HepG2 (cell line): ENCODE measurements at regions not wholly inside any gene's neighbourhood (a gene's known extent, or its start where the extent isn't known, plus 50 kb on each side); places are given as distances from the start of the nearest gene placed in this dataset.

Experiments
- ATAC-seq: fragments of 200-7000 bp; cut with Tn5 transposase; 3 replicates; pipeline ENCODE4 v1.9.1; 2020; ENCODE audit warnings: mild to moderate bottlenecking, moderate library complexity
- BruUV-seq: library from RNA; stranded (reverse); fragments of 400-500 nt; replicated peaks from 2 replicates; lab custom pipeline; 2021; lab: Mats Ljungman, UMichigan
- CTCF ChIA-PET: fragments of 300-600 bp; formaldehyde crosslinking; extraction: SDS; loops from one replicate; lab custom pipeline; 2021; ENCODE audit warnings: low total read pairs, inconsistent platforms, low intra/inter-chr PET ratio; lab: Yijun Ruan, JAX
- POLR2A ChIA-PET: fragments of 350-600 bp; sonication (Branson Sonifier 250); formaldehyde crosslinking; loops from one replicate; lab custom pipeline; 2020; ENCODE audit warnings: antibody characterized with exemption, inconsistent platforms; lab: Yijun Ruan, JAX
- DNase-seq: peaks from one replicate; pipeline ENCODE4 v3.0.0-alpha.2; 2015; ENCODE audit warnings: low spot score
- FAIRE-seq: peaks from 3 replicates; lab custom pipeline; 2011; peaks lifted over from hg19 to GRCh38; lab: Jason Lieb, UNC
- H2AFZ ChIP-seq: one replicate; pipeline ENCODE4 v1.6.1; 2011; ENCODE audit warnings: low read length, inconsistent platforms
- H3K27ac ChIP-seq: fragments of 300-600 bp; 3 replicates; pipeline ENCODE4 v1.8.0; 2011; ENCODE audit warnings: mixed run types, mild to moderate bottlenecking, mixed read lengths, low read length, inconsistent platforms; ENCODE audit not compliant: insufficient read depth; ENCODE audit errors: extremely low read length
- H3K27me3 ChIP-seq, 2 experiments: fragments of 200-600 bp in 1 of 2; 2 replicates in 1 of 2; 3 replicates in 1 of 2; pipeline versions ENCODE4 v1.6.0 to v1.8.0; 2011; ENCODE audit warnings: low read length in 2 of 2, mild to moderate bottlenecking in 2 of 2, moderate library complexity in 2 of 2, inconsistent platforms in 1 of 2; ENCODE audit not compliant: insufficient read depth in 2 of 2, control insufficient read depth in 1 of 2
- H3K36me3 ChIP-seq, 2 experiments: fragments of 200-600 bp in 1 of 2; replicated peaks in 1 of 2; 2 replicates in 1 of 2; 3 replicates in 1 of 2; pipeline versions ENCODE4 v1.5.1 to v1.8.0; 2011; ENCODE audit warnings: low read length in 2 of 2, inconsistent platforms in 1 of 2; ENCODE audit not compliant: insufficient read depth in 2 of 2, control insufficient read depth in 1 of 2
- H3K4me1 ChIP-seq: 2 replicates; pipeline ENCODE4 v1.5.1; 2012; ENCODE audit warnings: low read length, inconsistent platforms; ENCODE audit not compliant: insufficient read depth
- H3K4me2 ChIP-seq: 2 replicates; pipeline ENCODE4 v1.6.0; 2011; ENCODE audit warnings: low read depth, low read length, inconsistent platforms
- H3K4me3 ChIP-seq, 3 experiments: fragments of 200-600 bp in 1 of 3; sonication (generic), shearing (Covaris generic) in 1 of 3; replicated peaks in 1 of 3; 2 replicates each; pipeline ENCODE4 v1.5.1; 2011 to 2016; ENCODE audit warnings: low read length in 3 of 3, inconsistent platforms in 2 of 3, low read depth in 2 of 3, mild to moderate bottlenecking in 2 of 3, control low read depth in 1 of 3, mixed read lengths in 1 of 3; ENCODE audit not compliant: insufficient read depth in 1 of 3
- H3K79me2 ChIP-seq: one replicate; pipeline ENCODE4 v1.6.1; 2011; ENCODE audit warnings: low read length, inconsistent platforms; ENCODE audit not compliant: insufficient read depth
- H3K9ac ChIP-seq: 2 replicates; pipeline ENCODE4 v1.6.0; 2011; ENCODE audit warnings: mild to moderate bottlenecking, low read depth, low read length, inconsistent platforms; ENCODE audit not compliant: insufficient read depth
- H3K9me3 ChIP-seq: 2 replicates; pipeline ENCODE4 v1.5.1; 2012; ENCODE audit warnings: mild to moderate bottlenecking, low read length
- H4K20me1 ChIP-seq: 2 replicates; pipeline ENCODE4 v1.6.0; 2011; ENCODE audit warnings: inconsistent platforms, mild to moderate bottlenecking, low read length, moderate library complexity; ENCODE audit not compliant: insufficient read depth
- DZIP1 ChIP-seq: sonication (generic); formaldehyde crosslinking; IDR thresholded peaks from 2 replicates; pipeline ENCODE4 v1.5.0; 2020; ENCODE audit warnings: mild to moderate bottlenecking, missing genetic modification reagents
- MTA1 ChIP-seq: sonication (generic); formaldehyde crosslinking; IDR thresholded peaks from 2 replicates; pipeline ENCODE4 v1.4.0; 2020; ENCODE audit warnings: missing genetic modification reagents, mild to moderate bottlenecking, borderline replicate concordance
- MYC ChIP-seq: sonication (generic); formaldehyde crosslinking; IDR thresholded peaks from 2 replicates; pipeline ENCODE4 v1.9.0; 2021; ENCODE audit warnings: missing genetic modification reagents, borderline replicate concordance
- PAF1 ChIP-seq: IDR thresholded peaks from 2 replicates; pipeline ENCODE4 v1.6.1; 2016; ENCODE audit warnings: missing genetic modification reagents, missing compliant biosample characterization
- PATZ1 ChIP-seq: sonication (generic); formaldehyde crosslinking; IDR thresholded peaks from 2 replicates; pipeline ENCODE4 v1.4.0; 2020; ENCODE audit warnings: missing genetic modification reagents
- TMF1 ChIP-seq: sonication (generic); formaldehyde crosslinking; IDR thresholded peaks from 2 replicates; pipeline ENCODE4 v1.8.1; 2022; ENCODE audit warnings: low read depth, missing genetic modification reagents
- ZNF275 ChIP-seq: sonication (generic); formaldehyde crosslinking; IDR thresholded peaks from 2 replicates; pipeline ENCODE4 v1.8.0; 2022; ENCODE audit warnings: missing genetic modification reagents, mild to moderate bottlenecking, inconsistent platforms, borderline replicate concordance
- ZNF343 ChIP-seq: sonication (generic); formaldehyde crosslinking; IDR thresholded peaks from 2 replicates; pipeline ENCODE4 v1.4.0; 2020; ENCODE audit warnings: mild to moderate bottlenecking, missing genetic modification reagents
- ZNF773 ChIP-seq: sonication (generic); formaldehyde crosslinking; IDR thresholded peaks from 2 replicates; pipeline ENCODE4 v1.4.0; 2020; ENCODE audit warnings: missing genetic modification reagents, borderline replicate concordance
- ZNF777 ChIP-seq: sonication (generic); formaldehyde crosslinking; IDR thresholded peaks from 2 replicates; pipeline ENCODE4 v1.4.0; 2020; ENCODE audit warnings: missing genetic modification reagents
- WGBS: methylation state at CpG from one replicate; pipeline ENCODE4 v1.1.6; 2017; ENCODE audit warnings: low lambda C conversion rate; 5-methylcytosine and 5-hydroxymethylcytosine counted together
- in situ Hi-C: cut with HindIII; loops from 2 replicates; pipeline ENCODE4 v1.10.0; 2017; ENCODE audit warnings: low pct_unique_long_range_greater_than_20kb; ENCODE audit not compliant: extremely low pct_ligation_motif_present
- intact Hi-C: fragments of 100-400 bp; cut with micrococcal nuclease; formaldehyde crosslinking; loops from one replicate; pipeline ENCODE4 v1.10.0; 2022; ENCODE audit not compliant: unreplicated experiment

GRCh38 chrX:39787999-39788398 is 309.8 kb downstream of the BCOR start (continued):
- no peak for TF ChIP-seq ZNF343 (CRISPR knock-in tag)

GRCh38 chrX:39788521-39788920 is 309.2 kb downstream of the BCOR start:
- Histone ChIP-seq H4K20me1 (no peaks in the 10 kb centered on the region), H3K4me3 (no peak overlapping the region), H2AFZ (no peak overlapping the region), H3K4me2 (no peak overlapping the region), H3K9ac (no peak overlapping the region), H3K79me2 (no peaks in the 10 kb centered on the region), H3K27ac (no peak overlapping the region), H3K27me3 (no peaks in the 10 kb centered on the region), H3K36me3 (no peaks in the 10 kb centered on the region), H3K9me3 (no peaks in the 10 kb centered on the region), H3K4me1 (no peaks in the 10 kb centered on the region)
- FAIRE-seq (no peak), ATAC-seq (no peak), DNase-seq (no peak)
- ChIA-PET POLR2A (interaction anchor here (0.5 kb wide), 1 partner anchor 13 kb away, joined by 4 read pairs; no protein-coding TSS in a partner anchor), CTCF (no interaction called here)
- intact Hi-C loops (no loop called here), in situ Hi-C loops (no loop called here)
- no peak for TF ChIP-seq TMF1 (CRISPR knock-in tag)
- no peak for TF ChIP-seq ZNF777 (CRISPR knock-in tag)
- no peak for TF ChIP-seq PATZ1 (CRISPR knock-in tag)
- BruUV-seq: no TSS peak
- WGBS: 30% methylated on average over 6 of the region's 6 CpGs

- ATAC-seq (no peak), DNase-seq (no peak), FAIRE-seq (no peak)
- ChIA-PET POLR2A (no interaction called here), CTCF (no interaction called here)
- Histone ChIP-seq H3K36me3 (no peaks in the 10 kb centered on the region), H4K20me1 (no peaks in the 10 kb centered on the region), H3K9me3 (no peaks in the 10 kb centered on the region), H3K27ac (no peak overlapping the region), H2AFZ (no peak overlapping the region), H3K27me3 (no peaks in the 10 kb centered on the region; a peak in 1 of 5 replicates), H3K4me1 (no peaks in the 10 kb centered on the region), H3K79me2 (no peaks in the 10 kb centered on the region), H3K9ac (no peak overlapping the region), H3K4me2 (no peak overlapping the region), H3K4me3 (no peak overlapping the region)
- in situ Hi-C loops (no loop called here), intact Hi-C loops (no loop called here)
- no TSS peak for BruUV-seq
- 60% methylated on average over 1 of the region's 6 CpGs for WGBS
- no peak for TF ChIP-seq ZNF275 (CRISPR knock-in tag)
- no peak for TF ChIP-seq DZIP1 (CRISPR knock-in tag)
- TF ChIP-seq ZNF773: no peak
- no peak for TF ChIP-seq PAF1 (CRISPR knock-in tag)
- no peak for TF ChIP-seq MTA1 (CRISPR knock-in tag)
- TF ChIP-seq MYC (CRISPR knock-in tag): no peak
Measured at GRCh38 chrX:39791691-39792090, 306.1 kb downstream of the BCOR start.
